ENCODE measurements at regions not wholly inside any gene's neighbourhood (a gene's known extent, or its start where the extent isn't known, plus 50 kb on each side); places are given as distances from the start of the nearest gene placed in this dataset.
A peak's percentile ranks its signal among the peaks of the same experiment; 100 is the strongest.

DNA sequence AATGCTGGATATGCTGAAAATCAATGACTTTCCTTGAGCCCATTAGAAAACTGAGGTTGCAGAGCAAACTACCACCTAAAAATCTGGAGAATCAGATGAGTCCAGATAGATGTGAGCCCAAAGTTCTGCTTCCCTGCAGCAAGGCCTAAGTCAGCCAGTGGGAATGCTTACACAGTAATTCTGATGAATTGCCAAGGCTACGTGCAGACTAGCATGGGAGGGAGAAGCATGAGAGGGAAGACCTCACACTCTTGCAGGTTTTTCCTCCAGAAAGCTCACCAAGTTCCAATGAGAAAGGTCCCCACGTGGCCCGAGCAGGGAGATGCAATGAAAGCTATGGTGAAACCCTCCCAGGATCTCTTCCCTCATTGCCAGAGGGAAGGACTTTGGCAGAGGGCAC, 104.8 kb upstream of the SIRPA start:
- DNase-seq (ENCODE audit: low spot score) = no peak

DNA sequence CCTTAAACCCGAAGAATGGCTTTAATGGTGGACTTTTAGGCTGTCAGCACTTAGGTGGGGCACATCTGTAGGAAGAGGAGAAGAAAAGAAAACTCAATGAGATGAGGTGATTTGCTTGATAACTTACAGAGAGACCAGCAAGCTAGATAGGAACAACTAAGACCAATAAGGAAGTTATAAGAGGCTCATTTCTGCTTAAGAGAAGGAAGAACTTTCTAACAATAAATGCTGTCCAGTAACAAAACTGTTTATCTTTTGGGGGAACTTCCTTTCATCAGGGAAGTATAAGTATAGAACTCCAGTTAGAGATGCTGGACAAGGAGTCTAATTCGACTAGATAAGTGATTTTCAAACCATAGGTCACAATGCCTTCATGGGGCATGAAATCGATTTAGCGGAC, 107.2 kb upstream of the SIRPA start:
- no peak for DNase-seq (ENCODE audit: low spot score)

DNA sequence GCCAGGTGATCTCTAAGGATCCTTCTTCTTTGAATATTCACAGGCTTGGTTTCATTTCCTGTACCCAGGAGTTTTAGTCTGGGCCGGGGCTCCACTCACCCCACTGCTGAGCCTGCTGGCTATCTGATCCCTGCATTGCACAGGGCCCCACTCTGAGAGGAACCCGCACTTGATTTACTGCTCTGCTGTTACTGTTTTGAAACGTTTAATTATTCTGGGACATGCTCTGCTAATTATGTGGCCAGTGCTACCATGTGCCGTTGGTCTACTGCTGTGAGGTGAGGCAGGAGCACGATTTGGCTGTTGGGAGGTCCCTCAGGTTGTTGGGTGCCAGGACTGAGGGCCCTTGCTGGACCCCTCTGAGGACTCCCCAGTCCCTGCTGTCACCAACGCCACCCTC, 108.7 kb upstream of the SIRPA start:
- no peak for DNase-seq (ENCODE audit: low spot score)

DNA sequence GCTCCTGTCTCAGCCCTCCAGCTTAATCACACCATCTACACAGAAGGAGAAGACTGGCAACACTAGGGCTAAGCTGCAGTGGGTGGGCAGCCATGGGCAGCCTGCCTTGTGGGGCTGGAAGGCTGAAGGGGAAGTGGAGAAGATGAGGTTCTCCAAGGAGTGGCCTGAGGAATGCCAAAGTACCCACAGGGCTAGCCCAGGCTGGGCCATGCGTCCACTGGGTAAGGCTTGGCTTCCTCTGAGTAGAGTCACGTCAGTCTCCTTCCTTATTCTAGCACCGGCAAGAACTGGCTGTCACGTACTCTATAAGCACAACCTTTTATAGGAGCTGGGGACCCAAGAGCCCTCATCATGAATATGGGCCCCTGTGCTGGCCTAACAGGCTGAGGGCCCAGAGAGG, 110.6 kb upstream of the SIRPA start:
- DNase-seq (ENCODE audit: low spot score) = no peak

DNA sequence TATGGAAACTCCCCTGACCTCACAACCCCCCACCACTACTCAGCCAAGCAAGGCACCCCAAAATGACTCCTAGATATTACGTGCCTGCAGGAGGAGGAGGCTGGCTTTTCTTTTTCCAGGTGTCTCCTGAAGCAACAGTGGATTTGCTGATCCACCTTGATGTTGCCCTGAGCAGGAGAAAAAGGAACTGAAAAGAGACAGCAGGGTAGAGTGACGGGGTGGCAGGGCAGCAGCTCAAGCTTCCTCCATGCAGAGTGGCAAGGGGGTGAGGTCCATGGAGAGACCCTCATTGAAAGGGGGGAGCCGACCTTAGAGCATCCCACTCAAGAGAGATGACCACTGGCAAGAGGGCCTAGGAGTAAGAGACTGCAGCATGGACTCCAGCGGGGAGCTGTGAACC, 112.0 kb upstream of the SIRPA start:
- no peak for DNase-seq (ENCODE audit: low spot score)

DNA sequence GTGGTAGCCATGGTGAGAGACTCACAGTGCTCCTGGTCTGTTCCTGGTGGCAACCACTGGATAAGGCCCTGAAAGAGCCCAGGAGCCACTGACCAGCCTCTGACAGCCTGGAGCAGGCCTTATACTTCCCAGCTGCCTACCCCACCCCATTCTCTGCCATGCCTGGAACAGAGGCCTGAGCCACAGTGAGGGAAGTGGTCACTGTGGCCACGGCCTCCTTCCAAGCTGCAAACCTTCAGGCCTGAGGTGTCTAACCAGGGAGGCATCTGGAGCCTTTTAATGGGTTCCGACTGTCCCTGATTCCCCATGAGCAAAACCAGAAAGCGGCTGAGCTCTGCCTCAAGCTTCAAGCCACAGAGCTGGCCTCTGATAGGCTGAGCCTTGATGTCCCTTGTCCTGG, 113.0 kb upstream of the SIRPA start:
- no peak for DNase-seq (ENCODE audit: low spot score)

DNA sequence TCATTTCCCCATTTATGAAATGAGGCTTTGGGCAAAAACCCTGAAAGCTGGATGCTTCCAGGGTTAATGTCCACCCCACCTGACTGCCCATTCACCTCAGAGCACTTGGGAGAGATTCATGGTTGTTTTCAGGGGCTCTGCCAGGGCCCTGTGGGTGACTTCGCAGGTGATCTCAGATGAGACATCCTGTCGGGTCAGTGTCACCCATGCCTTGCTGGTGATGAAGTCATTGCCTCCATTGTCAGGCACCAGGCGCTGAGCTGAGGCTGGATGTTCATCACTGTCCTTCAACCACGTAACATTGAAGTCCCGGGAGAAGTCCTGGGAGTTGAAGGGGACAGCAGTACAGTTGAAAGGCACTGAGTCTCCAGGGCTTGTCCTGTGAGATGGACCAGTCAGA, 115.6 kb upstream of the SIRPA start:
- no peak for DNase-seq (ENCODE audit: low spot score)

DNA sequence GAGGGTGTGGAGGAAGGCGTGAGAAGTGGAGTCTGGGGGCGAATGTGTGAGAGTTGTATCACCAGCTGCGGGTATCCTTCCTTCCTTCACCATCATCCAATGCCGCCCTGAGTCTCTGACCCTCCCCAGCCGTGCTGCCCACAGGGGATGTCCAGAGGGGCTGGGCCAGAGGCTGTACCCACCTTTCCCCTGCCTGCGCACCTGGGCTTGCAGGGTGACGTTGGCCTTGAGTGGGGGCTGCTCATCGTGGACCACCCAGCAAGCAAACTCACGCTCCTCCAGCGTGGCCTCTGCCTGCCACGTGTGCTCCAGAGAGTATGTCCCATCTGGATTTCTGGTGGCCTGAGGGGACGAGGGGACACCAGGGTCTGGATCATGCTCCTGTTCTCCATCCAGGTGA, 116.9 kb upstream of the SIRPA start:
- DNase-seq (ENCODE audit: low spot score) = no peak

DNA sequence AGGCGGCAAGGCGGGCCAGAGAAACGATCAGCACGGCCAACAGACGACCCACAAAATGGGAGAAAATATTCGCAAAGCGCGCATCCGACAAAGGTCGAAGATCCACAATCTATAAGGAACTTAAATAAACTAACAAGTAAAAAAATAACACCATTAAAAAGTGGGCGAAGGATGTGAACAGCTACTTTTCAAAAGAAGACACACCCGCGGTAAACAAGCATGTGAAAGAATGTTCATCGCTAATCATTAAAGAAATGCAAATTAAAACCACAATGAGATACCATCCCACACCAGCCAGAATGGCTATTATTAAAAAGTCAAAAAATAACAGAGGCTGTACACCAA, 117.8 kb upstream of the SIRPA start:
- no peak for DNase-seq (ENCODE audit: low spot score)

DNA sequence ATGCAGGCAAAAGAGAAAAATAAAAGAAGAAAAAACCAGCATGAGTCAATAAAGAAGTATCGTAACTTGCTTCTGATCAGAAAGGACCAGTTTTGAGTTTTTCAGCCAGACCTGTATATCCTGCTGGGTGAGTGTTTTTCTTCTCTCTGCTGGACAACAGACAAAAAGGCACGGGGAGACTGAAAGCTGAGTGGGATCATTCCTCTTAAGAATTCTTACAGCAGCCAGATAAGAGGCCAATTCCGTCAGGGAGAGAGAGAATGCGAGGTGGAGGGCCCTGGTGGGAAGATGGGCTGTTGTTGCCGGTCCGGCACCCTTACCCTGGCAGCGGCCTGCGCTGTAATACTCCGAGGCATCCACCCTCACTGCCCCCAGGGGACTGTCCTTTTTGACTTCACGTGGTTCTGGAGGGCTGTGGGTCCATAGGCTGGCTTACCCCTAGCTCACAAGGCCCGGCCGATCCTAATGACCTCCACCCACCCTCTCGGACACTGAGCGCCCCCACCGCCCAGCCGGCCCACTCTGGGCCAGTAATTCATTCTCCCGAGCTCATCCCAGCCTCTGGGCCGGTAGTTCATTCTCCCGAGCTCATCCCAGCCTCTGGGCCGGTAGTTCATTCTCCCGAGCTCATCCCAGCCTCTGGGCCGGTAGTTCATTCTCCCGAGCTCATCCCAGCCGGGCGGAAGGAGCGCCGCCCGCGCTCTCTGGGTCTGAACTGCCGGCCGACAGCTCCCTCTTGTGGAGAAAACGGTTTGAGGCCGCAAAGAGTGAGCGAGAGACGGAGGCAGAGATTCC, 118.3 kb upstream of the SIRPA start:
- DNase-seq (ENCODE audit: low spot score) = peak; percentile 90

DNA sequence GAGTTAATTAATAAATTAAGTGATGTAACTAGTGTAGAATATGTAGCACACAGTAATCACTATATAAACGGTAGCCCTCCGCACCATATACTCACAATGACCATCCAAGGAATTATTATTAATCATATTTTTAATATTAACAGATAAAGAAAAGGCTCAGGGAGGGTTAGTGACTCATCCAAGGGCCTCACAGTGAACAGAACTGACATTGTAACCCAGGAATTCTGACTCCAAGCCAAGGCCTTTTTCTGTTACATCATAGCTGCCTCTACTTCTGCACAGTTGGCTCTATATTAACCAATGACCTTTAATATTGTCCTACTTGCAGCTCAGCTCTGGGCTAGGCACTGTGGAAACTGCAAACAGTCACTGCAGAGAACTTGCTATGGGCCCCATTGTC, 117.5 kb upstream of the SIRPG start:
- DNase-seq (ENCODE audit: low spot score) = peak; percentile 32

DNA sequence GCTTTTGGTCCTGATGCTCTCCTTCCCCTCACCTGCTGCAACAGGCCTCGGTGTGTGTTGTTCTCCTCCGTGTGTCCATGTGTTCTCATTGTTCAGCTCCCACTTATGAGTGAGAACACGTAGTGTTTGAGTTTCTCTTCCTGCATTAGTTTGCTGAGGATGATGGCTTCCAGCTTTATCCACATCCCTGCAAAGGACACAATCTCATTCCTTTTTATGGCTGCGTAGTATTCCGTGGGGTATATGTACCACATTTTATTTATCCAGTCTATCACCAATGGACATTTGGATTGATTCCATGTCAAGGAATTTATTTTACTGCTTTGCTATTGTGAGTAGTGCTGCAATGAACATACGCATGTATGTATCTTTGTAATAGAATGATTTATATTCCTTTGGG, 116.9 kb upstream of the SIRPG start:
- no peak for DNase-seq (ENCODE audit: low spot score)

DNA sequence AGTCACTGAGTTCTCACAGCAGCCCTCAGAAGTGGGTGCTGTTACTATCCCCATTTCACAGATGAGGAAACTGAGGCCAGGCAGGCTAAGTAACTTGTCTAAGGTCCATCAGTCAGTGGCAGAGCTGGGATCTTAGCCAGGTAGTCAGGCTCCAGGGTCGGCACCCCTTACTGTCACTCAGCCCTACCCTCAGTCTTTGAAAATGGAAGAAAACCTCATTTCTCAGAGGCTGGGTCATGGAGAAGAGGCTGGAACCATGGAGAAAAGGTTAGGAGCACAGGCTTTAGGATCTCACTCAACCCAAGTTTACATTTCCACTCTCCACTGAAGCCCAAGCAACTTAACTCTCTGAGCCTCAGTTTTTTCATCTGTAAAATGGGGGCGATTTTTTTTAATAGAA, 116.2 kb upstream of the SIRPG start:
- no peak for DNase-seq (ENCODE audit: low spot score)

DNA sequence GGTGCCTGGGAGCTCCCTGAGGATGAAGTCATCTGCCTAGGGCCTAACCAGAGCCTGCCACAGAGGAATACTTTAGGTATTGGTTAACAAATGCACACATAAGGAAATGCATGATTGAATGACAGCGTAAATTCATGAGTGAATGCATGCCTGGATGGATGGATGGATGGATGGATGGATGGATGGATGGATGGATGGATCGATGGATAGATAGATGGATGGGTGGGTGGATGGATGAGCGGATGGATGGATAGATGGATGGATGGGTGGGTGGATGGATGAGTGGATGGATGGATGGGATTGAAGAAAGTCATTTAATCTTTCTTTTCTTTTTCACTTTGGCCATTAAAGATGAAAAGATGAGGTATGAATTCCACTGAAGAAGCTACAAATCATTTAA, 111.9 kb upstream of the SIRPG start:
- no peak for DNase-seq (ENCODE audit: low spot score)

DNA sequence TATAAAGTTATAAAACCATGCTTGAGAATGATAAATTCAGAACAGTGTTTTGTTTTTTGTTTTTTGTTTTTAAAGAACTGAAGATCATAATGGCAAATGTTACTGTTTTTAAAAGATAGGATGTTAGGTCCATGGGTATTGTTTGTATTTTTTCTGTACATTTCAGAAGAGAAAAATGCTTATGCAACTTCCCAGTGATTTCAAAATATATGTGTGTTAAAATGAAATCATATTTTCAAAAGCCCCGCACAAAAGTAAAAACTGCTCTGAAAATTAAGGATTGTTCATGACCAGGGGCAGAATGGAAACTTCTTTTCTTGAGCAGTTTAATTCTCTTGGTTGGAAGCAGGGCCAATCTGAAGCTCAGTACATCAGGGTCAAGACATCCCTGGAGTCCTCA, 109.2 kb upstream of the SIRPG start:
- DNase-seq (ENCODE audit: low spot score) = no peak

DNA sequence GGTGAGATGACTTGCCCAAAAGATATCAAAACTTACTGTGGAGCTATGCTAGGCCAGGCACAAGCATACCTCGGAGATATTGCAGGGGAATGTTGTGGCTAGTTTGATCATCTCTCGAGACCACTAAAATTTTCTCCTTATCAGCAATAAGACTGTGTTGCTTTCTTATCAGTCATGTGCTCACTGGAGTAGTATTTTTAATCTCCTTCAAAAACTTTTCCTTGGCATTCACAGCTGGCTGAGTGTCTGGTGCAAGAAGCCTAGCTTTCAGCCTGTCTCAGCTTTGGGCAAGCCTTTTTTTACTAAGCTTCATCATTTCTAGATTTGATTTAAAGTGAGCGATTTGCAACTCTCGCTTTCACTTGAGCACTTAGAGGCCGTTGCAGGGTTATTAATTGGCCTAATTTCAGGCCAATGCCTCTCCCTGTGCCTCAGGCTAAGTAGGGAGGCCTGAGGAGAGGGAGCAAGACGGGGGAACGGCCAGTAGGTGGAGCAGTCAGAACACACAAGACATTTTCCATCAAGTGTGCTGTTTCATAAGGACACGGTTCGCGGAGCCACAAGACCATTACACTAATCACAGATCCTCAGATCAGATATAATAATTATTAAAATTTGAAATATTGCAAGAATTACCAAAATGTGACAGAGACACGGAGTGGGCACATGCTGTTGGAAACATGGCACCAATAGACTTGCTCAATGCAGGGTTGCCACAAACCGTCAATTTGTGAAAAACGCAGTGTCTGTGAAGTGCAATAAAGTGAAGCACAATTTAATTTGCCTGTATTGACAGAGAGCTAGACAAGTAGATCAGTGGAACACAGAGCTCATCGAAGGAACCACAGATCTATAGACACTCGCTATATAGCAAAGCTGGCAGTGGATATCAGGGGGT, 106.8 kb upstream of the SIRPG start:
- DNase-seq (ENCODE audit: low spot score) = peak; percentile 82

DNA sequence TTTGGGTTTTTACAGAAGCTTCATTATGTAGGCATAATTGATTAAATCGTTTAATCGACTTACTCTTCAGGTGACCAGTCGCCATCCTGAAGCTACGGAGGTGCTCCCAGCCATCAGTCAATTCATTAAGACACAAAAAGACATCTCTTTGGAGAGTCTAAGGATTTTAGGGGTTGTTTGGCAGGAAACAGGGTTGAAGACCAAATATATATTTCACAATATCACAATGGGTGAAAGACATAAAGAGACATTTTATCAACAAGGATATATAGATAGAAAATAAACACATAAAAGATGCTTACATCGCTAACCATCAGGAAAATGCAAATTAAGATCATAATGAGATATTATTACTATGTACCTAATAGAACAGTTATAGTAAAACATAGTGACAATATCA, 104.0 kb upstream of the SIRPG start:
- DNase-seq (ENCODE audit: low spot score) = no peak

DNA sequence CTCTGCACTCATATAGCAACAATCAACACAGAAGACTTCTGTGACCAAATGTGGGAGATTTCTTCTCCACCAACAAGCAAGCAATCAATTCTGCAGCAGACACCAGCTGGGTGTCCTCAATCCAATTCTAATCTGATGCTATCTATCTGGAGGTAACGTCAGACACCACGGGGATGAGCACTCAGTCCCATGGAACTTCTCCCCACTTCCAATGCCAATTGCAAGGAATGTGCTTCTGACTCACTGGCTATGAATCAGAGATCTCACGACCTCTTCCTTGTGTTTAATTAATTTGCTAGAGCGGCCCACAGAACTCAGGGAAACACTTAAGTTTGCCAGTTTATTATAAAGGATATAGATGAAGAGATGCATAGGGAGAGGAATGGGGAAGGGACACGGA, 103.5 kb upstream of the SIRPG start:
- peak; percentile 26 for DNase-seq (ENCODE audit: low spot score)

DNA sequence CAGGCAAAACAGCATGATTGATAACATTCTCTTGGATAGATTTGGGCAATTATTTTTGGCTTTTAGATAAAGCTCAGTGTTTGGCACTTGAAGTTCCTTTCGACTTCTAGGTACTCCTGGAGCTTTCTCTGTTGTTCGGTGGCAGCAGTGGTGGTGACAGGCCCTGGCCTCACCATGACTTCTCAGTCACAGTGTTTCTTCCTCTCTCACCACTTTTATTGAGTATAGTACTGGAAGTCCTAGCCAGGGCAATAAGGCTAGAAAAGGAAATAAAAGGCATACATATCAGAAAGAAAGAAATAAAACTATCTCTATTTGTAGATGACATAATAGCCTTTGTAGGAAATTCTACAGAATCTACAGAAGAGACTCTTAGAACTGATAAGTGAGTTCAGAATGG, 101.2 kb upstream of the SIRPG start:
- DNase-seq (ENCODE audit: low spot score) = no peak

DNA sequence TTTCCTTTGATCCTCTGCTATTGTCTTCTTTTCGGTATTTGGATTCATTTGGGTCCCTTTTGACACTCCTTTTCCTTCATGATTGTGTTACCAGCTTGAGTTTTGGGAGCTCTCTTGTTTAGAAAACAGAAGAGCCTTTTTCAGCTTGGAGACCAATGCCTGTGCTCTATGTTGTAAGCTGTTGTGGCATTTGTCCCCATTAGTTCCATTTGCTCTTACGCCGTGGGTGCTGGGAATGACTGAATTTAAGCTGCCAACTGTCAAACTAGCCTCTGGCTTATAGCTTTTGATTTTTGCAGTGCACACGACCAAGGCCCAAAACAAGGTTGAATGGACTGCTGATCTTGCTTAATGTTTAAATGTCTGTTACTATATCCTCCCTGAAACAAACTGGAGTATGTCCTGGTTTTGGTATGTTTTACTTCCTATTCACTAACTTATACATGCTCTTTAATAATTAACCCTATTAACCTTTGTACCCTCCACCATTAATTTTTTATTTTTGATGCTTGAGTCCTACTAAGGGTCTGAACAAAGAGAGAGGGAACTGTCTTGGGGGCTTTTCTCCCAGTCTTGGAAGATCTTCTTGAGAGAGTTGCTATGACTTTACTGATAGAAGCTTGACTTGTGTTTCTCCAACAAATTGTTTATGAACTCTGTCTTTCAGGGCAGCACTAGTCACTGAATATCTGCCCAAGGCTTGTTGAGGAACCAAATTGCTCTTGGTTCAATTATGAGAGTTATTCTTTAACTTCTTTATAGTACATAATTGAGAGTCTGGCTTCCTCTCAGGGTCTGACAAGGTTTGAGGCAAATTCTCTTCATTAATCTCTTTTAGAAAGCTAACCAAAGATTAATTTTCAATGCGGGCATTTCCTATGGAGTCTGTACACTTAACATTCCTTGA, 100.3 kb upstream of the SIRPG start:
- no peak for DNase-seq (ENCODE audit: low spot score)

DNA sequence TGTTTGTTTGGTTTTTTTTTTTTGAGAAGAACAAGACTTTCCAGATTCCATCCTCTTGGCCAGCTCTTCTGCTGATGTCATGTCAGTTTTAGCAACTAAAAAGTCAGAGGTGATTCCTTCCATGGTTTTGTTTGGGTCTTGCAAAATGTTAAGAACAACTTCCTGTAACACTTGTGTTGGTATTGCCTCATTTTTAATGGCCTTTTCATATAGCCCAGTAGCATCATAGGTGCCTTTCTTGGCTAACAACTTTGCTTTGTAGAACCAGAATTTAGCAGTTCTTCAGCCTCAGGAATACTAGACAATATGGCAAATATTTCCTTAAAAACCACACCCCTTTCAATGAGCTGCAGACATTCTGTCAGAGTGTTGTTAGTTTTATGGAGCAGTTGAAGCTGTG, 99.5 kb upstream of the SIRPG start:
- no peak for DNase-seq (ENCODE audit: low spot score)

DNA sequence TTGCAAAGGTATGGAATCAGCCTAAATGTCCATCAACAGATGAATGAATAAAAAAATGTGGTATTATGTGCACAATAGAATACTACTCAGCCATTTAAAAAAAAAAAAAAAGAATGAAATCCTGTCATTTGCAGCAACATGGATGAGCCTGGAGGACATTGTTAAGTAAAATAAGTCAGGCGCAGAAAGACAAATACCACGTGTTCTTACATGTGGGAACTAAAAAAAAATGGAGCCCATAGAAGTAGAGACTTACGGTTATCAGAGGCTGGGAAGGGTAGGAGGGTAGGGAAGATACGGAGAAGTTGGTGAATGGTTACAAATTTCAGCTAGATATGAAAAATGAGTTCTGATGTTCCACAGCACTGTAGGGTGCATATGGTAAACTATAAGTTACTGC, 97.2 kb upstream of the SIRPG start:
- no peak for DNase-seq (ENCODE audit: low spot score)
